HG03095 (cell line): ENCODE measurements at regions not wholly inside any gene's neighbourhood (a gene's known extent, or its start where the extent isn't known, plus 50 kb on each side); places are given as distances from the start of the nearest gene placed in this dataset.
A peak's percentile ranks its signal among the peaks of the same experiment; 100 is the strongest.

ENCODE experiments used
- ATAC-seq: cut with Tn5 transposase; IDR thresholded peaks from one replicate; pipeline ENCODE4 v1.9.1; 2021; ENCODE audit warnings: moderate library complexity; ENCODE audit not compliant: unreplicated experiment

DNA sequence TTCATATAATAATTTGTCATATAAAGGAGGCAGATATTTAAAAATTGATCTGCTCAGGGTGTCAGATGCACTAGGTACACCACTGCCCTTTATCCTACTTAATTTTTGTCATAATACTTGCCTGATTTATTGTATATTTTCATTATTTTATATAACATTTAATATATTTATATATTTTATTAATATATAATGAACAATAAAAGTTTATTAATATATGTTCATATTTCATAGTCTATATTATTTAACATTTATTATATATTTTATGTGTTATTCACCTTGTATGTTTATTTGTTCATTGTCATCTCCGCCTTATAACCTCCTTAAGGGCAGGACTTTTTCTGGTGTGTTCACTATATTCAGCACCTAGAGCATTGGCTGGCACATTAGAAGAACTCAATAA is 232.4 kb upstream of the AMIGO2 start:
- no peak for ATAC-seq

DNA sequence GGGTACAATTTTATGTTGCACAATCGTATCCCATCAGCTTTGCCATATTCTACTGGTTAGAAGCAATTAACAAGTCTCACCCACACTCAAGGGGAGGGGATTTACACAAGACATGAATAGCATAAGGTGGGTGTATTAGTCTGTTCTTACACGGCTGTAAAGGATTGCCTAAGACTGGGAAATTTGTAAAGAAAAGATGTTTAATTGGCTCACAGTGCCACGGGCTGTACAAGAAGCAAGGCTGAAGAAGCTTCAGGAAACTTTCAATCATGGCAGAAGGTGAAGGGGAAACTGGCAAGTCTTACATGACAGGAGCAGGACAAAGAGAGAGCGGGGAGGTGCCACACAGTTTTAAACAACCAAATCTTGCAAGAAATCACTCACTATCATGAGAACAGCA is 231.8 kb upstream of the AMIGO2 start:
- no peak for ATAC-seq

DNA sequence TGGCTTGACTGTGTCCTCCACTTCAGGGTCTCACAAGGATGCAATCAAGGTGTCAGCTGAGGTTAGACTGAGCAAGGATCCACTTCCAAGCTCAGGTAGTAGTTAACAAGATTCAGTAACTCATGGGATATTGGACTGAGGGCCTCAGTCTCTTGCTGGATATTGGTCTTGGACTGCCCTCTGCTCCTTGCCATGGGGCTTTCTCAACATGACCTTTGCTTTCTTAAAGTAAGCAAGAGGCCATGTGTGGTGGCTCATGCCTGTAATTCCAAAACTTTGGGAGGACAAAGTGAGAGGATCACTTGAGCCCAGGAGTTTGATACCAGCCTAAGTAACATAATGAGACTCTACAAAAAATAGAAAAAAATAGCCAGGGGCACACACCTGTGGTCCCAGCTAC is 231.3 kb upstream of the AMIGO2 start:
- no peak for ATAC-seq

DNA sequence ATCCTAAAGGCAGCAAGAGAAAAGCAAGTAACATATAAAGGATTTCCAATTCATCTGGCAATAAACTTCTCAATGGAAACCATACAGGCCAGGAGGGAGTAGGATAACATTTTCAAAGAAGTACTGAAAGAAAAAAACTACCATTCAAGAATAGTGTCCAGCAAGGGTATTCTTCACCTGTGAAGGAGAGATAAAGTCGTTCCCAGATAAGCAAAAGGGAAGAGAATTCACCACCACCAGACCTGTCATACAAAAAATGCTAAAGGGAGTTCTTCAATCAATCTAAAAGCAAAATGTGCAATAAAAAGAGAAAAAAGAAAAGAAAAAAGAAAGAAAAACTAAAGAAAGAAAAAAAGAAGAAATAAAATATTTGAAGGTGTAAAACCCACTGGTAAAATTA is 228.9 kb upstream of the AMIGO2 start:
- no peak for ATAC-seq

DNA sequence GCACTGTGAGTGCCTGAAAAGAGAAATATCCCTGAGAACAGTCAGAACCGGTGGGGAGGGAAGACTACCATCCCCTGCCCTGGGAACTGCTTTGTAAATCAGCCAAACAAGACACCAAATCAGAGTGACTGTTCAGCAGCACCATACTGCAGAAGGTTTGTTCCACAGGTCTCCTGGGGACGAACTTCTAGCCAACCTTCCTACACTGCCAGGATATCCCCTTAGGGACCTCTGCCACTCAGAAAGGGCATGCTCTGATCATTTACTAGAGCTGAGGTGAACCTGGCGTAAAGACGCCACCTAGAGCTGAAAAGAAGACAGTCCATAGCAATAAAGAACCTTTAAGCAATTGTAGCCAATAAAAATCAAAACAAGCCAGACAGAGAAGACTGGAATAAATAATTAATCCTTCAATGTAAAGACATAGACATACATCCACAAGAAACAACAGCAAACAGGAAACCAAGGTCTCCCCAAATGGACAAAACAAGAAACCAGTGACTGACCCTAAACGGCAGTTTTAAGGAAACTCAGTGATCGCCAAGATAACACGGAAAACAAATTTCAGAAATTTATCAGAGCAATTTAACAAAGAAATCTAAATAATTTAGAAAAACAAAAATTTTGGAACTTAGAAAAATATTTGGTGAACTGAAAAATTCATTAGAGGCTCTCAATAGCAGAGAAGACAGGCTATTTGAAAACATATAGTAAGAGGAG is 228.1 kb upstream of the AMIGO2 start:
- peak; percentile 72 for ATAC-seq

DNA sequence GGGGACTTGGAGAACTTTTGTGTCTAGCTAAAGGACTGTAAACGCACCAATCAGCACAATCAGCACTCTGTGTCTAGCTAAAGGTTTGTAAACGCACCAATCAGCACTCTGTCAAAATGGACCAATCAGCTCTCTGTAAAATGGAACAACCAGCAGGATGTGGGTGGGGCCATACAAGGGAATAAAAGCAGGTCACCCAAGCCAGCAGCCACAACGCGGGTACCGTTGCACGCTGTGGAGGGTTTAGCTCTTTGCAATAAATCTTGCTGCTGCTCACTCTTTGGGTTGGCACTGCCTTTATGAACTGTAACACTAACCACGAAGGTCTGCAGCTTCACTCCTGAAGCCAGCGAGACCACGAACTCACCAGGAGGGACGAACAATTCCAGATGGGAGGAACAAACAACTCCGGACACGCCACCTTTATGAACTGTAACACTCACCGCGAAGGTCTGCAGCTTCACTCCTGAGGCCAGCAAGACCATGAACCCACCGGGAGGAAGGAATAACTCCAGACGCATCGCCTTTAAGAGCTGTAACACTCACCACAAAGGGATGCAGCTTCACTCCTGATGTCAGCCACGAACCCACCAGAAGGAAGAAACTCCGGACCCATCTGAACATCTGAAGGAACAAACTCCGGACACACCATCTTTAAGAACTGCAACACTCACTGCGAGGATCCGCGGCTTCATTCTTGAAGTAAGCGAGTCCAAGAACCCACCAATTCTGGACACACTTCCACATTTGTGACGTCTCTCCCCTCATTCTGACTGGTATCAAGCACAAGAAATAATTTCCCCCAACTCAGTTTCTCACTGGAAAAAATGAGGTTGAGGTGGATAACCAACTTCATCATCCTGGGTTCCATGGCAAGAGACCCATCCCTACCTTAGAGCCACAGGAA is 227.3 kb upstream of the AMIGO2 start:
- peak; percentile 13 for ATAC-seq

DNA sequence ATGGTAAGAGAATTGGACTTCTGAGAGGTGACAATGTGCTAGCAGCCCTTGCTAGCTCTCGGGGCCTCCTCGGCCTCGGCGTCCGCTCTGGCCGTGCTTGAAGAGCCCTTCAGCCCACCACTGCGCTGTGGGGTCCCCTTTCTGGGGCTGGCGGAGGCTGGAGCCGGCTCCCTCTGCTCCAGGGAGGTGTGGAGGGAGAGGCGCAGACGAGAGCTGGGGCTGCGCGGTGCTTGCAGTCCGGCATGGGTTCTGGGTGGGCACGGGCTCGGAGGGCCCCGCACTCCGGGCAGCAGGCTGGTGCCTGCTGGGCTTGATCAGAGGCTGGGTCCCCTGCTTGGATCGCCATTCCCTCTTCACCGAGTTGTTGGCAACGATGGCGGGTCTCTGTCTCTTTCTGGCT is 226.4 kb upstream of the AMIGO2 start:
- no peak for ATAC-seq

DNA sequence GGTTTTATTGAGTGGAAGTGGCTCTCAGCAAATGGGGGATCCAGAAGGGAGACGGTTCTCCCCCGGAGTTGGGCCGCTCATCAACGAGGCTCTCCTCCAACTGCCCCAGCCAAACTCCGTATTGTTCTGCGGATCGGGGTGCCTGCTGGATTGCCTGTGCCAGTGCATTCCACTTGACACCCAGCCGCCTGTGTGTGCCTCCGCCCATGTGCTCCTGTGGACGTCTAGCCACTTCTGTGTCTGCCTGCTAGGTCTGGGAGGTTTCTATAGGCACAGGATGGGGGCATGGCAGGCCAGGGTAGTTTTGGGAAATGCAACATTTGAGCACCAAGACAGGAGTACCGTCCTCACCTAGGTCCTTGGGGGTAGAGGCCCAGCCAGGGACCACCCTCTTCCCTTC is 225.7 kb upstream of the AMIGO2 start:
- no peak for ATAC-seq

DNA sequence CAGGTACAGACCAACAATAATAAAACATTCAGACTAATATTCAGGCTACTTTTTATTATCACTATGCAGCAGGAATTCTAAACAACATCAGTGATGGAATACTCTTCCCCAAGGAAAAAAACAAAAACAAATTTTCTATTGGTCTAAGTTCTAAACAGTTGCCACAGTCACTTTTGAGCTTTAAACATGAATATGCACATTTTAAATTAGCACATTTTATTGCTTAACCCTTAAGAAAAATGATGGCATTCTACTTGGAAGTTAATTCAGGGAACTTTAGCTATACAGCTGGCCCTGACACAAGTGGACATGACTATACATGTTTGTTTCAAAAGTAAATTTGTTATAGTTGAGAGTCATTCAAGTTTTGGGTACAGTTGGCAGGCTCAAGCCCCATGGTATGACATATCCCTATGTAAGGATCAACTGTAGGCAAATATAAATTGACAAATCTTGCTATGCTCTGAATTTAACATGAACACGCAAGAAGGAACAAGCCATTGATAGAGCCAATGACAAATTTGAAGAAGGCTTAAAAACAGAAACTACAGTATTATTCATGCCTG is 224.3 kb upstream of the AMIGO2 start:
- no peak for ATAC-seq

DNA sequence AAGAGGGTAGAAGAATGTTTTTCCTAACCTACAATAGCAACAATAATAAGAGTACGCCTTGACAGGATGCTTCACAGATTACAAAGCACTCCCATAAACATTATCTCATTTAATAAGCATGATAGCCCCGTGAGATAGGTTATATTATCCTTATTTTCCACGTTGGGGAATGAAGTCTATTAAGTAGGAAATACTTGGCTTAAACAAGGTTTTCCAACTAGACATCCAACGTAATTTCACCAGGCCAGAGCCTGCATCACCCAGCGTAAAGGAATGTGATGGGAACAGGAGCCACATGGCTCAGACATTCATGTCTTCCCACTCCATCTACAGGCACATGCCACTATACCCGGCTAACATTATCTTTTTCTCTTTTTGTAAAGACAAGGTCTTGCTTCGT is 223.4 kb upstream of the AMIGO2 start:
- no peak for ATAC-seq

DNA sequence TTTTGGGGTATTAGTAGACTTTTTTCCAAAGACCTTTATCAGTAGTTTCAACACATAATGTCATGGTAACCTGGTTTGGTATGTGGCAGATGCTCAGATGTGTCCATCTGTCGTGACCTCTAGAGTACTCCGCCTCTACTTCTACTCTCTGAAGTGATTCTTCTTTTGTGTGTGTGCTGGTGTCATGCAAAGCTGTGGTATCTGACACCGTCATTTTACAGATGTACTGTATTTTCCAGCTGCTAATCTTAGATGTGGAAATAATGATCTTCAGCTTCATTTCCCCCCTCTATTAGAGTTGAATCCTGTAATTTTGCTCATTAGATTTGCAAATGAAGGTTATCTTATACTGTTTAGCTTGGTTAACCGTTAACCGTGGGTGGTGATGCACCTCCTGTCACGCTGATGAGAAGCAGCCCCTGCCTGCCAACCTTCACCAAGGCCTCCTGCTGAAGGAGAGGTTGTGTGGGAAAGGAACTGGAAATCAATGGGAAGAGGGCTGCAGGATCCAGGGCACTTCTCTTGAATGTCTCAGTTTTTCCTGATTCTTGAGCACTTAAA is 222.4 kb upstream of the AMIGO2 start:
- peak; percentile 81 for ATAC-seq

DNA sequence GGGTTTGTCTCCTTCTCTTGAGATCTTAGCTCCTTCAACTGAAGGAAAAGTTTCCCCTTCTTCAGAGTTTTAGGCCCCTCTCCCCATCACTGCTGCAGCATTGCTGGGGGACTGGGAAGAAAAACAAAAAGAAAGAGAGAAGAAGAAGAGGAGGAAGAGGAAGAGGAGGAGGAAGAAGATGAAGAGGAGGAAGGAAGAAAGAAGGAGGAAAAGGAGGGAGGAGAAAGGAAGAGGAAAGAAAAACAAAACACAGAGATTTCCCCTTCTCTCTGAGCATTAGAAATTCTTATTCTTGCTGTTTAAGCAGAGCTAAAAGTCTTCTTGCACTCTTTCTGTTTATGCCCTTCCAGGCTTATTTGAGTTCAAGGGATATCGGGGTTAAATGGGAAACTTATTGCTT is 219.8 kb upstream of the AMIGO2 start:
- no peak for ATAC-seq

DNA sequence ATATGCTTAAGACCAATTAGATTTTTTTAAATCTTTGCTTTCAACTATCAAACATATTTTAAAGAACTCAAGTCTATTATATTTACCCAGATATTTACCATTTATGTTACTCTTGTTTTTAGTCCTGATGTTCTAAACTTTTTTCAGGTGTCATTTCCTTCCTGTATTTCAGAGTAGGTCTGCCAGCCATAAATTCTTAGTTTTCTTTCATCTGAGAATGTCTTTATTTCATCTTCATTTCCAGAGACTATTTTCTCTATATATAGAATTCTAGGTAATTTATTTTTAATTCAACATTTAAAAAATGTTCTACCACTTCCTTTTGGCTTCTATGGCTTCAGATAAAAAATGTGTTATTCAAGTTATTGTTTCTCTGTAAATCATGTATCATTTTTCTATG is 218.2 kb upstream of the AMIGO2 start:
- ATAC-seq, result no peak

DNA sequence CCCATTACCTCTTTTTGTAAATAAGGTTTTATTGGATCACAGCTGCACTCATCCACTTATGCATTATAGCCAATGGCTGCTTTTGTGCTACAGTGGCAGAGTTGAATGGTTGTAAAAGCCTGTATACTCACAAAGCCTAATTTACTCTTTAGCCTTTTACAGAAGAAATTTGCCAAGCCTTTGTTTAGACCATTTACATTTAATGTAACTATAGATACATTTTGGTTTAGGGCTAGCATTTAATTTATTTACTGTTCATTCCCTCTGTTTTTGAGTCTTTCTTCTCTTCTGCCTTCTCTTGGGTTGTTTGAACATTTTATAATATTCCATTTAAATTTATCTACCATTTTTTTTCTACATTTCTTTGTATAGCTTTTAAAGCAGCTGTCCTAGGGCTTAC is 217.1 kb upstream of the AMIGO2 start:
- ATAC-seq, result no peak

DNA sequence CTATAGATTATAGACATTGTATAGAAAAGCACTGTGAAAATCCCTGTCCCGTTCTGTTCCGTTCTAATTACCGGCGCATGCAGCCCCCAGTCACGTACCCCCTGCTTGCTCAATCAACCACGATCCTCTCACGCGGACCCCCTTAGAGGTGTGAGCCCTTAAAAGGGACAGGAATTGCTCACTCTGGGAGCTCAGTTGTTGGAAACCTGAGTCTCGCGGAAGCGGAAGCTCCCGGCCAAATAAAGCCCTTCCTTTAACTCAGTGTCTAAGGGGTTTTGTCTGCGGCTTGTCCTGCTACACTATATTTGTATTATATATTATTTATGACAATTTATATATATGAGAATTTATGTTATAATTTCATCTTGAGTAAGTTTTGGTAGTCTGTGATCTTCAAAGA is 213.6 kb upstream of the AMIGO2 start:
- ATAC-seq, result no peak

DNA sequence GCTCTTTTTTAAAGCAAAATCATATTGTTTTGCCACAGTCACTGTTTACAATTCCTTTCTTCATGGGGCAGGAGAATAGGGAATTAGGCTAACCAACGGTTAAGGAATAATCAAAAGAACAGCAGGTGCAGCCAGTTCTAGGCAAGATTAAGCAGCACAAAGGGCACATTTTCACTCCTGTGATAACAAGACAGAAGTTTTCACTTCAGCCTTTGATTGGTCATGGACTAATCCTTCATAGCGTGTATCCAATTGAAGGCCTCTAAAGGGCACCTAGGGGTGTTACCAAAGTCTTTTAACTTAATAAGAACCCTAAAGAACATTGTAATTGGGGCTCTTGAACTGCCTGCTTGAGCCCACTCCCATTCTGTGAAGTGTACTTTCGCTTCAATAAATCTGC is 206.9 kb upstream of the AMIGO2 start:
- ATAC-seq, result no peak
